GM19025 (cell line): ENCODE measurements at regions not wholly inside any gene's neighbourhood (a gene's known extent, or its start where the extent isn't known, plus 50 kb on each side); places are given as distances from the start of the nearest gene placed in this dataset.
"Not testable (repeated sequence)": the region's sequence is repeated elsewhere in the genome, so short reads cannot be mapped to it uniquely, and the experiment has no call there.

Source experiments
- ATAC-seq: cut with Tn5 transposase; IDR thresholded peaks from one replicate; pipeline ENCODE4 v1.9.1; 2021; ENCODE audit warnings: mild to moderate bottlenecking, low read depth, moderate library complexity; ENCODE audit not compliant: unreplicated experiment

DNA sequence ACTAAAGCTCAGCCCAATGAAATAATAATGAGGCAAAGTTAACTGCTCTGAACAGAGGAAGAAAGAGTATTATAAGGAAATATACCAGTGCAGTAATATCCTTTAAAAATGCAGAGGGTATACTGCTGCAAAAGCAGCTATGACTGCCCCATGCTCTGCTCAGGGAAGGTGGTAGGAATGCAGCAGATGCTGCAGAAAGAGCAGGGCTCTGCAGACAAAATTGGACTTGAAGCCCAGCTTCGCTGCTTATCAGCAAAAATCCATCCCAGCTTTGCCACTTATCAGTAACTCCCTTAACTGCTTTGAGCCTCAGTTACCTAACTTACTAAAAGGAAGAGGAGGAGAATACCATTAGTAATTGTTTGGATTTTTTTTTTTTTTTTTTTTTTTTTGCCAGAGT, 533.8 kb upstream of the CDH5 start:
- ATAC-seq = no peak

GRCh38 chr16:65831903-65832666, 534.4 kb upstream of the CDH5 start:
- ATAC-seq = no peak

DNA sequence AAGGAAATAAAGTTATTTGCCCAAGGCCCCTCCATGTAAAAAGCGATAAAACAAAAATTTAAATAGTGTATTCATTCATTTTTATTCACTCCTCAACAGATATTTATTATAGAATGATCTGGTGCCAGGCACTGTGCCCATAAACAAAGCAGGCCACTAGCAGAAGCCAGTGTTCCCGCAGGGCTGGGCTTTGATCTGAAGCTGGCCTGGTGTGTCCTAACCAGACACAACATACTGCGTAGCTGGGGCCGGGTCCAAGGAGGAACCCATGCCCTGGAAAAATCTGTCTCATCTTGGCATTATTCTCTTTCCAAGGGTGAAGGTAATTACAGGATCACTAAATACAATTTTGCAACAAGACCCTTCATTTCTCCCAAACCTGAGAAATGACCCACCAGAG, 537.4 kb upstream of the CDH5 start:
- ATAC-seq = no peak

DNA sequence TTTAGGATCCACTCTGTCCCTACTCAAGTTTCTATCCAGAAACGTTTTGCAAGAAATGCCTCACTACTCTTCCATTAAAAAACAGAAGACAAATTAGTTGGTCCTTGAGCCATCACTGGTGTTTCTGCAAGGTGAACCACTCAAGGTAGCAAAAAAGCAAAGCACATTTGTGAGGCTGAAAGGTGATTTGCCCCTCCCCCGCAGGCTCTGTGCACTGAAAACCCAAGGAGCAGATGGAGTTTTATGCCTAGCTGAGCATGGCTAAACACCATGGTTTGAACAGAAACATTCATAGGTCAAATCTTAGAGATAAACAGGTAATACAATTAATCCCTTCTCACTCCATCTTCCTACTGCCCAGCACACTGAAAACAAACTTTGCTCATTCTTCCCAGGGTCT, 538.2 kb upstream of the CDH5 start:
- no peak for ATAC-seq

DNA sequence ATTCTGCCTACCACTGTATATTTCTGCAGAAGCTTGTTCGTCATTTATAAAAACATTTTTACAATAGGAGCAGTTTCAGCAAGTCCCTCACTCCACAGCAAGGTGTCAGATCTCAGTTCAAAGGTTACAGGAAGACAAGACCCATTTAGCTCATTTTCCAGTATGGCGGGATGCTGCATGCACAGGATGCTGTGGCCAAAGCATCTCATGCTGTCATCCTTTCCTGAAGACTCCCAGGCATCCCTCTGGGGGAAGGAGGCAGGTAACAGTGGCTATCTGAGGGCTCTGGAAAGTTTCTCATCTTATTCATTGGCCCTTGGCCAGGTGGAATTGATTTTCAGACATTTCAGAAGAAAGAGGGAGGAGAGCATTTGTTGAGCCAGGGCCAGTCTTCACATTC, 539.3 kb upstream of the CDH5 start:
- no peak for ATAC-seq

- ATAC-seq = no peak
These were observed 541.2 kb upstream of the CDH5 start for GRCh38 chr16:65825191-65825856.

- no peak for ATAC-seq
These were observed 544.3 kb upstream of the CDH5 start for GRCh38 chr16:65822148-65822547.

DNA sequence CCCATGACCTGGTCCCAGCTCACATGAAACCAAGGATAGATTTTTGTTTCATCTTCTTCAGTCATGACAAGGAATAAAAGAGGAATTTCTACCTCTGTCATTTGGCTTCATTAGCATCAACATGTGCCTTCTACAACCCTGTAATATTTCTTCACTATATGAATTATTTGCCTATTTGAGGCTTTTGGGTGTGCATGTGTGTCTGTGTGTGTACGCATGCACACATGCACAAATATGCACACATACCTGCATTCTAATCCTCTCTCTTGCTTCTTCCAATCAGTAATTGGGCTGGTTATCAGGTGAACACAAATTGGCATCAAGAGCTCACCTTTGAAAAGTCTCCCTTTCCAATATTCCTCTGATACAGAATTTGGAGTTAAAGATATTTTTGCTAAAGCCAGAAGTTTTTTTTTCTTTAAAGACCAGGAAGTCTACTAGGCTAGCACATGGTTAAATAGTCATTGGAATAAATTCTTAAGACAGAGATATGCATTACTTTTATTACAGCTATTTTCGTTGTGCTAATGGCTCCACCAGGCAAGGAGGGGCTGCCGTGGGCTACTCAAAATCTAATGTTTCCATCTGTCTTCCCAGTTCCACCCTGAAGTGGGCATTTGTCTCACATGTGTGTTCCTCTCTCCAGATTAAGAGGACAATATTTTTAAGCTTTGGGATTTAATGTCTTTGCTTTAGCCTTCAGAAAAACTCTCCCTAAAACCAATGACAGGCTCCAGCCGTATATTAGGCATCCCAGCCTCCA, 547.2 kb upstream of the CDH5 start:
- ATAC-seq = no peak

- no peak for ATAC-seq
These were observed 548.7 kb upstream of the CDH5 start for GRCh38 chr16:65817799-65818198.

GRCh38 chr16:65817066-65817465, 549.4 kb upstream of the CDH5 start:
- ATAC-seq = no peak

GRCh38 chr16:65816556-65816955, 549.9 kb upstream of the CDH5 start:
- ATAC-seq = no peak

DNA sequence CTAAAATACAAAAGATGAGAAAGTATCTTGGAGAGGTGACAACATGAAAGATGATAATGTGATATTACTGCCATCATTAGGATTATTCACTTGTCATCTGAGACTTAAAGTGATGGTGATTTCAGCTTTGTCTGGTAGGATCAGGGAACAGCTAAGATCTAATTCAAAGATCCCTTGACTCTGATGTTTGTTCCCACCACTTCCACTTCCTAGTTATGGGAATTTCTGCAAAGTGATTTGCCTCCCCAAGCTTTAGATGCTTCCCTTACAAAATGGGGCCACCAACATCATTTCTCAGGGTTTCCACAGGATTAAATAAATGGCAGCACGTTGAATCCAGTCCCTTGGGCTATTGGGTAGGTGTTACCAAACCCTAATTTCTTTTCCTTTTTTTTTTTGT, 550.8 kb upstream of the CDH5 start:
- no peak for ATAC-seq

DNA sequence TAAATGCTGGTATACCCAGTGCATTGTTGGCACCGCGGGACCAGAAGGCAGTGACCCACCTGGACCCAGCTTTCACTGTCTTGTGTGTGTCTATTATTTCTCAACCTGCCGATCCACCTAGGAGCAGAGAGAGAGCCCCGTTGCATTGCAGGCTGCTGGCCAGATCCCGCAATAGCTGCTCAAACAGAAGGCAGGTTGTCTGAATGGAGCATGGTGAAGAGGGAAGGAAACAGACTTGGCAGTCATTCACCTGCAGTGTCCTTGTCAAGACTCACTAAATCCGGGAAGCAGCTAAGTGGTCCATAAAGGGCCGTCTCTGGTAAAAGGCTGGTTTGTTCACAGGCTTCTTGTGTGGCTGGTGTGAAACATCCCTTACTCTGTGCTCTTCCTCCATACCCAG, 552.6 kb upstream of the CDH5 start:
- ATAC-seq = not testable (repeated sequence)

DNA sequence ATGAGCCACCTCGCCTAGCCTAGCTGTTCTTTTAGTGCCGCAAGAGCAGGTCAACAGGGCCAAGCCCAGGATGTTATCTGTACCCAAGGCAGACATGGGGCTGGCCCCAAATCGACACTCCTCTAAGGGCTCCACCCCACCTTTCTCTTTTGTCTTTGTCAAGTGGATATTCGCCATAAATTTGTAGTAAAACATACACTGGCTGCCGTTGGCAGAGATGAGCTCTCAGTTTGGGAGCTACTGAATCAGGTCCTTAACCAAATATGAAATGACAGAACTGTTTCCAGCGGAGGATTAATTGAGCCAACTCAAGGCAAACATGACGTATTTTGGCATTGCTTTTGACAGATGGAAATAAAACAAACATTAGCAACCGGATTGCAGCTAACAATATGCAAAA, 556.9 kb upstream of the CDH5 start:
- ATAC-seq = no peak

DNA sequence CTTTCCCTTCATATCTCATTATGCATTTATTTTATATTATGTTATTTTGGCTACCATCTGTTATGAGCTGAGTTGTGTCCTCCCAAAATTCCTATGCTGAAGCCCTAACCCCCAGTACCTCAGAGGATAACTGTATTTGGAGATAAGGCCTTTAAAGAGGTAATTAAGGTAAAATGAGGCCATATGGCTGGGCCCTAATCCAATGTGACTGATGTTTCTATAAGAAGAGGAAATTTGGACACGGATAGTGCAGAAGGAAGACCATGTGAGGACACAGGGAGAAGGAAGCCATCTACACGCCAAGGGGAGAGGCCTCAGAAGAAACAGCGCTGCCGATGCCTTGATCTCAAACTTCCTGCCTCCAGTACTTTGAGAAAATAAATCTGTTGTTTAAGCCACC, 557.7 kb upstream of the CDH5 start:
- ATAC-seq = no peak

GRCh38 chr16:65807858-65808257, 558.6 kb upstream of the CDH5 start:
- no peak for ATAC-seq

DNA sequence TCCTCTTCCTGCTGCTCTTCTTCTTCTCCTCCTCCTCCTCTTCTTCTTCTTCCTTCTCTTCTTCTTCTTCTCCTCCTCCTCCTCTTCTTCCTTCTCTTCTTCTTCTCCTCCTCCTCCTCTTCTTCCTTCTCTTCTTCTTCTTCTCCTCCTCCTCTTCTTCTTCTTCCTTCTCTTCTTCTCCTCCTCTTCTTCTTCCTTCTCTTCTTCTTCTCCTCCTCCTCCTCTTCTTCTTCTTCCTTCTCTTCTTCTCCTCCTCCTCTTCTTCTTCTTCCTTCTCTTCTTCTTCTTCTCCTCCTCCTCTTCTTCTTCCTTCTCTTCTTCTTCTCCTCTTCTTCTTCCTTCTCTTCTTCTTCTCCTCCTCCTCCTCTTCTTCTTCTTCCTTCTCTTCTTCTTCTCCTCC, 560.8 kb upstream of the CDH5 start:
- ATAC-seq = not testable (repeated sequence)

GRCh38 chr16:65796481-65796880, 570.0 kb upstream of the CDH5 start:
- ATAC-seq = no peak

- no peak for ATAC-seq
These were observed 571.5 kb upstream of the CDH5 start for GRCh38 chr16:65794973-65795372.

GRCh38 chr16:65793781-65794180, 572.7 kb upstream of the CDH5 start:
- ATAC-seq = no peak

- ATAC-seq = no peak
These were observed 575.7 kb upstream of the CDH5 start for GRCh38 chr16:65790768-65791167.
